GM12892 (cell line): ENCODE measurements at regions not wholly inside any gene's neighbourhood (a gene's known extent, or its start where the extent isn't known, plus 50 kb on each side); places are given as distances from the start of the nearest gene placed in this dataset.

ENCODE experiments used
- DNase-seq: peaks from one replicate; pipeline ENCODE4 v3.0.0; 2011; ENCODE audit not compliant: insufficient read length
- FAIRE-seq: peaks from 2 replicates; lab custom pipeline; 2011; peaks lifted over from hg19 to GRCh38; lab: Jason Lieb, UNC
- POLR2A ChIP-seq: IDR thresholded peaks from 2 replicates; pipeline ENCODE4 v1.6.1; 2011; ENCODE audit warnings: low read depth, low read length, control low read depth
- POLR2AphosphoS5 ChIP-seq: IDR thresholded peaks from 2 replicates; pipeline ENCODE4 v1.6.1; 2011; ENCODE audit warnings: low read depth, low read length, control low read depth
- TAF1 ChIP-seq: IDR thresholded peaks from 2 replicates; pipeline ENCODE4 v1.6.1; 2011; ENCODE audit warnings: low read depth, mild to moderate bottlenecking, control low read depth, low read length, borderline replicate concordance

- DNase-seq (no peak), FAIRE-seq (no peak)
- TF ChIP-seq POLR2A (no peak), POLR2AphosphoS5 (no peak), TAF1 (no peak)
Measured at GRCh38 chr1:218658899-218659298, 313.8 kb downstream of the TGFB2 start.

GRCh38 chr1:218659911-218660677 is 315.0 kb downstream of the TGFB2 start:
- no peak for DNase-seq

GRCh38 chr1:218660678-218661053 is 315.5 kb downstream of the TGFB2 start:
- TF ChIP-seq POLR2A (no peak), TAF1 (no peak), POLR2AphosphoS5 (no peak)
- DNase-seq (no peak), FAIRE-seq (no peak)

More at GRCh38 chr1:218659911-218660677, 315.0 kb downstream of the TGFB2 start:
- FAIRE-seq = no peak
- TF ChIP-seq POLR2A (no peak), POLR2AphosphoS5 (no peak)

- TF ChIP-seq TAF1 = no peak
- no peak for TF ChIP-seq POLR2A
- TF ChIP-seq POLR2AphosphoS5 = no peak
- FAIRE-seq (no peak), DNase-seq (no peak)
Measured at GRCh38 chr1:218661411-218661810, 316.3 kb downstream of the TGFB2 start.

- TF ChIP-seq TAF1 (no peak), POLR2A (no peak)
- DNase-seq (no peak), FAIRE-seq (no peak)
Measured at GRCh38 chr1:218664385-218665170, 319.4 kb downstream of the TGFB2 start.

- DNase-seq (no peak), FAIRE-seq (no peak)
- TF ChIP-seq POLR2A = no peak
- TF ChIP-seq TAF1 = no peak
- TF ChIP-seq POLR2AphosphoS5 = no peak
Measured at GRCh38 chr1:218665221-218665620, 320.1 kb downstream of the TGFB2 start.

GRCh38 chr1:218666263-218666662 is 321.1 kb downstream of the TGFB2 start:
- TF ChIP-seq TAF1 = no peak
- TF ChIP-seq POLR2A = no peak
- TF ChIP-seq POLR2AphosphoS5 = no peak
- no peak for DNase-seq
- no peak for FAIRE-seq

- DNase-seq = no peak
- FAIRE-seq = no peak
- TF ChIP-seq POLR2AphosphoS5 (no peak), POLR2A (no peak), TAF1 (no peak)
Measured at GRCh38 chr1:218667781-218668516, 322.8 kb downstream of the TGFB2 start.

GRCh38 chr1:218669431-218669830 is 324.3 kb downstream of the TGFB2 start:
- no peak for FAIRE-seq
- TF ChIP-seq POLR2A = no peak
- TF ChIP-seq POLR2AphosphoS5 = no peak
- TF ChIP-seq TAF1 = no peak
- DNase-seq = no peak

GRCh38 chr1:218670875-218671274 is 325.7 kb downstream of the TGFB2 start:
- no peak for FAIRE-seq
- no peak for TF ChIP-seq TAF1
- TF ChIP-seq POLR2AphosphoS5 = no peak
- TF ChIP-seq POLR2A = no peak
- no peak for DNase-seq

GRCh38 chr1:218671573-218671972 is 326.4 kb downstream of the TGFB2 start:
- no peak for FAIRE-seq

GRCh38 chr1:218673170-218673569 is 328.0 kb downstream of the TGFB2 start:
- no peak for FAIRE-seq
- no peak for DNase-seq

More at GRCh38 chr1:218671573-218671972, 326.4 kb downstream of the TGFB2 start:
- no peak for TF ChIP-seq POLR2AphosphoS5
- TF ChIP-seq POLR2A = no peak
- TF ChIP-seq TAF1 = no peak
- no peak for DNase-seq

More at GRCh38 chr1:218673170-218673569, 328.0 kb downstream of the TGFB2 start:
- TF ChIP-seq POLR2AphosphoS5 (no peak), TAF1 (no peak), POLR2A (no peak)
